ENCODE measurements at regions not wholly inside any gene's neighbourhood (a gene's known extent, or its start where the extent isn't known, plus 50 kb on each side); places are given as distances from the start of the nearest gene placed in this dataset.

DNA sequence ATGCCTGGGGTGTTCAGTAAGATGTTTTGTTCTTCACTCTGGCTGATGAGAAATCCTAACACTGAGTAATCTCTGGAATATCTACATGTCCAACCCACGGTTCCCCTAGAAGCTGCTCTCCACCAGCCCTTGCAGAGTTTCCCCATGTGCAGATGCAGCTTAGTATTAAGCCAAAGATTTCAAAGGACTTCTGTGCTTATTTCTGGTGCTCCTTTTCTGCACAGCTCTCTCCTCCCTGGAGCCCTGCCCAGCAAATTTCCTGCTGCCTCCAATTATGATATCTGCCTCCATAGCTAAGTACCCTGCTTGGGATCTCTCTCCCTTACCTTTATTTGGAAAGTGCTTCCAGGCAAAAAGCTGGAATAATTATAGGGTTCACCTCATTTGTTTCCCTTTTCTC, 949.3 kb downstream of the BCL11A start:
- TF ChIP-seq, protein P1, sequence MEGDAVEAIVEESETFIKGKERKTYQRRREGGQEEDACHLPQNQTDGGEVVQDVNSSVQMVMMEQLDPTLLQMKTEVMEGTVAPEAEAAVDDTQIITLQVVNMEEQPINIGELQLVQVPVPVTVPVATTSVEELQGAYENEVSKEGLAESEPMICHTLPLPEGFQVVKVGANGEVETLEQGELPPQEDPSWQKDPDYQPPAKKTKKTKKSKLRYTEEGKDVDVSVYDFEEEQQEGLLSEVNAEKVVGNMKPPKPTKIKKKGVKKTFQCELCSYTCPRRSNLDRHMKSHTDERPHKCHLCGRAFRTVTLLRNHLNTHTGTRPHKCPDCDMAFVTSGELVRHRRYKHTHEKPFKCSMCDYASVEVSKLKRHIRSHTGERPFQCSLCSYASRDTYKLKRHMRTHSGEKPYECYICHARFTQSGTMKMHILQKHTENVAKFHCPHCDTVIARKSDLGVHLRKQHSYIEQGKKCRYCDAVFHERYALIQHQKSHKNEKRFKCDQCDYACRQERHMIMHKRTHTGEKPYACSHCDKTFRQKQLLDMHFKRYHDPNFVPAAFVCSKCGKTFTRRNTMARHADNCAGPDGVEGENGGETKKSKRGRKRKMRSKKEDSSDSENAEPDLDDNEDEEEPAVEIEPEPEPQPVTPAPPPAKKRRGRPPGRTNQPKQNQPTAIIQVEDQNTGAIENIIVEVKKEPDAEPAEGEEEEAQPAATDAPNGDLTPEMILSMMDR (IDR thresholded peaks at IDR 0.05; ENCODE audit: borderline replicate concordance, extremely low read depth, low read length, poor library complexity, severe bottlenecking), result no peak
- TF ChIP-seq EZH2 (IDR thresholded peaks at IDR 0.05; ENCODE audit: borderline replicate concordance, low read depth, low read length, severe bottlenecking), result no peak
